ENCODE measurements at regions not wholly inside any gene's neighbourhood (a gene's known extent, or its start where the extent isn't known, plus 50 kb on each side); places are given as distances from the start of the nearest gene placed in this dataset.

- Histone ChIP-seq H3K4me1 (no peaks in the 10 kb centered on the region), H3K9me3 (no peaks in the 10 kb centered on the region), H3K27me3 (no peaks in the 10 kb centered on the region), H3K4me3 (no peak overlapping the region), H3K36me3 (no peaks in the 10 kb centered on the region), H3K27ac (no peak overlapping the region)
- 92% methylated on average over 24 of the region's 59 CpGs for WGBS (ENCODE audit: insufficient coverage, low coverage, low lambda C conversion rate, missing lambda C conversion rate)
- TF ChIP-seq, protein P1, sequence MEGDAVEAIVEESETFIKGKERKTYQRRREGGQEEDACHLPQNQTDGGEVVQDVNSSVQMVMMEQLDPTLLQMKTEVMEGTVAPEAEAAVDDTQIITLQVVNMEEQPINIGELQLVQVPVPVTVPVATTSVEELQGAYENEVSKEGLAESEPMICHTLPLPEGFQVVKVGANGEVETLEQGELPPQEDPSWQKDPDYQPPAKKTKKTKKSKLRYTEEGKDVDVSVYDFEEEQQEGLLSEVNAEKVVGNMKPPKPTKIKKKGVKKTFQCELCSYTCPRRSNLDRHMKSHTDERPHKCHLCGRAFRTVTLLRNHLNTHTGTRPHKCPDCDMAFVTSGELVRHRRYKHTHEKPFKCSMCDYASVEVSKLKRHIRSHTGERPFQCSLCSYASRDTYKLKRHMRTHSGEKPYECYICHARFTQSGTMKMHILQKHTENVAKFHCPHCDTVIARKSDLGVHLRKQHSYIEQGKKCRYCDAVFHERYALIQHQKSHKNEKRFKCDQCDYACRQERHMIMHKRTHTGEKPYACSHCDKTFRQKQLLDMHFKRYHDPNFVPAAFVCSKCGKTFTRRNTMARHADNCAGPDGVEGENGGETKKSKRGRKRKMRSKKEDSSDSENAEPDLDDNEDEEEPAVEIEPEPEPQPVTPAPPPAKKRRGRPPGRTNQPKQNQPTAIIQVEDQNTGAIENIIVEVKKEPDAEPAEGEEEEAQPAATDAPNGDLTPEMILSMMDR (IDR thresholded peaks at IDR 0.05) = no peak
- intact Hi-C loops (cut with DNase I) = no loop called here
- peak in 1 of 3 donors; percentile 50 for DNase-seq
- peak in 1 of 4 donors; percentile 19 for ATAC-seq
These were observed 674.1 kb downstream of the SLITRK5 start for GRCh38 chr13:88345171-88345847.

DNA sequence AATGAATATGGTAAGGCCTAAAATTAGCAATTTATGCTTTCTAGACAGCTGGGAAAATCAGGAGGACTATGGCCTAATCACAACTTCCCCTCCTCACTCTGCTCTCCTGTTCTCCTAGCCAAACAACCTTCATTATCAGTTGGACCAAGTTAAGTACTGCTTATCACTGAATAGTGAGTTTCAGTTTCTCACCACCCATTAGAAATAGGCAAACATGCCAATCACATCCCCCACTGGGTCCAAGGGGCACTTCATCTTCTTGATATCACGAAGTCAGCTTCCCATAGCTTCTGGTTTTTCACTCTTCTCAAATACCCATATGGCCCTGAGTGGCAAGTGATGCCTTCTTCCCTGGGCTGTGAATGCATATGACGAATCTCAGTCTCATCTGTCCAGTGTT, 689.6 kb downstream of the SLITRK5 start:
- ATAC-seq = no peak
- H3K27ac ChIP-seq = no peak overlapping the region
- no peaks in the 10 kb centered on the region for H3K36me3 ChIP-seq
- 27% methylated on average over 2 of the region's 2 CpGs for WGBS (ENCODE audit: insufficient coverage, low coverage, low lambda C conversion rate, missing lambda C conversion rate)
- TF ChIP-seq POLR2A (IDR thresholded peaks at IDR 0.05) = no peak
- TF ChIP-seq, protein P1 (IDR thresholded peaks at IDR 0.05) = no peak
- H3K4me3 ChIP-seq = no peak overlapping the region
- no peaks in the 10 kb centered on the region for H3K4me1 ChIP-seq
- H3K27me3 ChIP-seq = no peaks in the 10 kb centered on the region
- no peak for DNase-seq
- no peaks in the 10 kb centered on the region for H3K9me3 ChIP-seq
- intact Hi-C loops (cut with DNase I) = no loop called here

DNA sequence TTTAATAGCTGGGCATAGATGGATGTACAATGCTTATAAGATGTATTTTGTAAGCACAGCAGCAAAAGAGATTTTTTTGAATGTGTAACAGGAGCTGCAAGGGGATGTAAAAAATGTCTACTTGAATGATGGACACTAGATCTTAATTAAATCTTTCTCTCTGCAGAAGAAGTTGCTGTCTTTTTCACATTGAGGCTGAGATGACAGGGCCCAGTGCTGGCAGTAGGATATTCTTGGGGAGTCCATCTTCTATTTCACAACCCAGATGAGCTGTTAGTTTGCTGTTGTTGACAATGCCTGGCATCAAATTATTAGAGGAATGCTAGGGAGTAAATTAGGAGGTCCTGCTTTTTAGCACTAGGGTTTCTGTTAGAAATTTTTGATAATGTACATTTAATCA, 698.7 kb downstream of the SLITRK5 start:
- Histone ChIP-seq H3K4me3 (no peak overlapping the region), H3K36me3 (no peaks in the 10 kb centered on the region), H3K4me1 (no peaks in the 10 kb centered on the region), H3K27ac (no peak overlapping the region), H3K9me3 (no peaks in the 10 kb centered on the region), H3K27me3 (no peaks in the 10 kb centered on the region)
- TF ChIP-seq POLR2A (IDR thresholded peaks at IDR 0.05) = no peak
- TF ChIP-seq, protein P1 (IDR thresholded peaks at IDR 0.05) = no peak
- ATAC-seq (no peak), DNase-seq (no peak)
- intact Hi-C loops (cut with DNase I) = no loop called here

DNA sequence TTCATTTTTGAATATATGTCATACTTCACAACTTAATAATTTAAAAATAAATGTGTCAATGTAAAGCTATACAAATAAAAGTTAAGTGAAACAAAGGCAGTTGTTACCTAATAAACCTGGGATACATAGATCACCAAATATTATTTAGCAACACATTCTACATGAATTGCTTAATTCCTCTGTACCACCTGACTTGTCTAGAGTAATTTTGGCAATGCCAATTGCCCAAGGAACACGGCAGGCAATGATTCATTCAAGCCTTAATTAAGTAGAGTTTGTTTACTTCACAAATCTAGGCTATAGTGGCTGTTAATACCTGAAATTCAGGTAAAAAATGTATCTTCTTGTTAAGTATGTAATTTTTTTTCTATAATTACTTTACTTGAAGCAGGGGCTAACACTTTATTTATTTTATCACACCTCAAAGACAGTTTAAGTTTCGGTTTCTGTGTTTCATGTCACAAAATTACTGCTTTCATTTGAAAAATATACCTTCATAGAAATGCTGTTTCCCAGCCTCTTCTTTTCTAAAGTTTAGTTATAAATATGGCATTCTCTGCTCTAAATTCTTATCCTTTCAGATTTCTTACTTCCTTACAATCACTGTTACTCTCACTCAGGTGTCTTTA, 705.7 kb downstream of the SLITRK5 start:
- H3K27me3 ChIP-seq = no peaks in the 10 kb centered on the region
- 30% methylated on average over 2 of the region's 2 CpGs for WGBS (ENCODE audit: insufficient coverage, low coverage, low lambda C conversion rate, missing lambda C conversion rate)
- H3K4me3 ChIP-seq = no peak overlapping the region
- no peak for ATAC-seq
- no peaks in the 10 kb centered on the region for H3K36me3 ChIP-seq
- no peaks in the 10 kb centered on the region for H3K9me3 ChIP-seq
- no peak overlapping the region for H3K27ac ChIP-seq
- intact Hi-C loops (cut with DNase I) = no loop called here
- no peaks in the 10 kb centered on the region for H3K4me1 ChIP-seq
- TF ChIP-seq, protein P1 (IDR thresholded peaks at IDR 0.05) = no peak
- TF ChIP-seq POLR2A (IDR thresholded peaks at IDR 0.05) = no peak
- no peak for DNase-seq
